HS-27A (cell line): ENCODE measurements at regions not wholly inside any gene's neighbourhood (a gene's known extent, or its start where the extent isn't known, plus 50 kb on each side); places are given as distances from the start of the nearest gene placed in this dataset.
"Not testable (repeated sequence)": the region's sequence is repeated elsewhere in the genome, so short reads cannot be mapped to it uniquely, and the experiment has no call there.

ENCODE experiments used
- DNase-seq: peaks from one replicate; pipeline ENCODE4 v3.0.0-alpha.2; 2012; ENCODE audit warnings: low read depth, missing footprints

DNA sequence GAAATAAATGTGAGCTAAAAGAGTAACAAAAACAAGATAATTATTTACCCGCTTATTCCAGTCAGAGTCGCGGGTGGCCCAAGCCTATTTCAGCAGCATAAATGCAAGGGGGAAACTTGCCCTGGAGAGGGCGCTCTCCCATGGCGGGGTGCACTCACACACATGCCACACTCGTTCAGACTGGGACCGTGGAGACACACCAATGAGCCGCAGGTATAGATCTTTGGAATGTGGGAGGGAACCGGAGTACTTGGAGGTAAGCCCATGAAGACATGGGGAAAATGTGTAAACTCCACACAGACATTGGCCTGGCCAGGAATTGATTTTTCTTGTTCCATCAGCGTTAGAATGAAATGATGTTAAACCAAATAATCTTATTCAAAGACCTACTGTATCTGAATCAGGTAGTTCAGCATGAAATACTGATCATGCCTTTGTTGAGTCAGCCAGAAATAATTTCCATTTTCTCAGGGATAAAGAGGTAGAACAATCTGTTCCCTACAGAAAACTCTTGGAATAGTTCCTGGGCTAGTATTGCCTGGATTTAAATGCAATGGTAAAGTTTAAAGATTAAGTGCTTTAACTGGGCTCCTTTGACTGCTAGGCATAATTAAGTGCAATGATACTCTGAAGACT is 191.5 kb downstream of the MCHR2 start:
- no peak for DNase-seq

DNA sequence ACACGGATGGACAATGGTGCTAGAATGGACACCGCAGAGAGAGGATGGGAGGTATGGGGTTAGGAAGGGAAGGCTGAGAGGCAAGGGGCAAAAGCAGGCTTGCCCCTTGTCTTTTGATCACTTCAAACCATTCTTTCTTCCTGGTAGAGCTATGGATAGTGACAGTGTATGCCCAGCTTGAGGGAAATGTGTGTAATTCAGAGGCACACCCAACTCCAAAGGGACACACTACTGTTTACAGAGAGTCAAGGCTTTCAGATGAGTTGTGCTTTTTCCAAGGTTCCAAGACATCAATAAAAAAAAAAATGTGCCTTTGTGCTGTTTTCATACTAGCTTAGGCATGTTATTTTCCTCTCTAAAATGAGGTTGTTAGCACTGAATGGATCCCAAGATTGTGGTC is 185.0 kb downstream of the MCHR2 start:
- no peak for DNase-seq

GRCh38 chr6:99810295-99810694 is 183.7 kb downstream of the MCHR2 start:
- no peak for DNase-seq

GRCh38 chr6:99810942-99811620 is 182.9 kb downstream of the MCHR2 start:
- no peak for DNase-seq

DNA sequence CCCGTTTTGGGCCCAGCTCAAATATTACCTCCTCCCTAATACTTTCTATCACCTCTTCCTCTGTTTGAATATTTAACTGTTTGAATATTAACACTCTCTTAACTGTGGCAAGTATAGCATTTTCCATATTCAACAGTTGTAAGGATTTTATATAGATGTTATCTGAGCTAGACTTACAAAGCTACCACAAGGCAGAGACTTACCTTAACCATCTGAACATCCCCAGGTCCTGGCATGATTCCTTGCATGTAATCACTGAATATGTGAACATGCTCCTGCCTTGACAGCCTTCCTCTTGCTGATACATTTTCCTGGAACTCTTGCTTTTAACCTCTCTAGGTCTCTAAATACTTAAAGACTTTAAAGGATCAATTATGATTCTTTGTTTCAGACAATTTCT is 182.4 kb downstream of the MCHR2 start:
- no peak for DNase-seq

GRCh38 chr6:99813565-99813964 is 180.5 kb downstream of the MCHR2 start:
- no peak for DNase-seq

GRCh38 chr6:99814230-99814928 is 179.6 kb downstream of the MCHR2 start:
- DNase-seq = no peak

DNA sequence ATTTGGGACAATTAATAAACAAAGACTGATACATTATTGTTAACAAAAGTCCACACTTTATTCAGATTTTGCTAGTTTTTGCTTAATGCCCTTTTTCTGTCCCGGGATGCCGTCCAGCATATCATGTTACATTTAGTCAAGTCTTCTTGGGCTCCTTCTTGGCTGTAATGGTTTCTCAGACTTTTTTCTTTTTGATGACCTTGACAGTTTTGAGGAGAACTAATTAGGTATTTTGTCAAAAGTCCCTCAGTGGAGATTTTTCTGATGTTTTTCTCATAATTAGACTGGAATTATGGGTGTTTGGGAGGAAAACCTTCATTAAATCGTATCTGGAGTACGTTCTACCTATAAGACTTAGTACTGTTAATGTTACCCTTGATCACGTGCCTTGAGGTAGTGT is 177.2 kb downstream of the MCHR2 start:
- DNase-seq = no peak

DNA sequence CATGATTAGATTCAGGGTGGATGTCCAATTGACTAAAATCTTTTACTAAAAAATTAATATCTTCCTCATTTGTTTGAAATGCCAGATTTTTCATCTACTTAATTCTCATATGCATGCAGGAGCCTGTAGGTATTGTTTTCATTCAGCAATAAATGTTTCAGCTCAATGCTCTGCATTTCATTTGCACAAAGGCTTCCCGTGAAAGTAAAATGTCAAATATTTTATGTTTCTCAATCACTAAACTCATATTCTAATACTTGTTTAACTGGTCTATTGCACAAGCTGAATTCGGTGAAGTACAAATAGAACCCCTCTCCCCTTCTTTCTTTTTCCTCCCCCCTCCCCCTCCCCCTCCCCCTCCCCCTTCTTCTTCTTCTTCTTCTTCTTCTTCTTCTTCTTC is 175.9 kb downstream of the MCHR2 start:
- DNase-seq = no peak

DNA sequence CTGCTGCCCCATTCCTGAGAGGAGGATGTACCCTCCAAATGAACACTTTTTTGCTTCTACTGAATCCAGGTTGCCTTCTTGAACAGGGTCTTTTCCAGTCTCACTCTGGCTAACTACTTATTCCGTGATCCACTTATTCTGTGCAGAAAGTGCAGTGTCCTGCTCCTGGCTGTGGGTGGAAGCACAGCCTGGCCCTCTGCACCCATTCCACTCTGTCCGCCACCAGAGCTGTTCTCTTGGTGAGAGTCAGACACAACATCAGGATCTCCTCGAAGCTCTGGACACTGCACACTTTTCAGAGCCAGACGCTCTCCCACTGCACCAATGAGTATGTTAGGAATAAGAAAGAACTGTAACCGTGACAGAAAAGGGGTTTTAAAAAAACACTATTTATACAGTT is 174.2 kb downstream of the MCHR2 start:
- DNase-seq = no peak

- DNase-seq = no peak
These were observed 172.9 kb downstream of the MCHR2 start for GRCh38 chr6:99821164-99821563.

- DNase-seq = peak; percentile 8
These were observed 171.1 kb downstream of the MCHR2 start for GRCh38 chr6:99822741-99823512.

GRCh38 chr6:99823513-99824235 is 170.3 kb downstream of the MCHR2 start:
- DNase-seq = not testable (repeated sequence)

GRCh38 chr6:99833034-99833433 is 161.0 kb downstream of the MCHR2 start:
- no peak for DNase-seq

GRCh38 chr6:99836471-99836870 is 157.6 kb downstream of the MCHR2 start:
- DNase-seq = no peak

DNA sequence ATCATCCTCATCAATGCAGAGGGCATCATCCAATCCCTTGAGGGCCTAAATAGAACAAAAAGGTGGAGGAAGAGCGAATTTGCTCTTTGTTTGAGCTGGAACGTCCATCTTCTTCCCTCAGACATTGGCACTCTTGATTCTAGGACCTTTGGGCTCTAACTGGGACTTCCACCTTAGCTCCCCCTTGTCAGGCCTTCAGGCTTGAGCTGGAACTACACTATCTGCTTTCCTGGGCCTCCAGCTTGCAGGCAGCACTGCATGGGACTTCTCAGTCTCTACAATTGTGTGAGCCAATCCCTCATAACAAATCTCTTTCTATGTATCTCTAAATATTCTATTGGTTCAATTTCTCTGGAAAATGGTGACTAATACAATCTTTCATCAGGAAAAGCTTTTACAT is 155.4 kb downstream of the MCHR2 start:
- no peak for DNase-seq

DNA sequence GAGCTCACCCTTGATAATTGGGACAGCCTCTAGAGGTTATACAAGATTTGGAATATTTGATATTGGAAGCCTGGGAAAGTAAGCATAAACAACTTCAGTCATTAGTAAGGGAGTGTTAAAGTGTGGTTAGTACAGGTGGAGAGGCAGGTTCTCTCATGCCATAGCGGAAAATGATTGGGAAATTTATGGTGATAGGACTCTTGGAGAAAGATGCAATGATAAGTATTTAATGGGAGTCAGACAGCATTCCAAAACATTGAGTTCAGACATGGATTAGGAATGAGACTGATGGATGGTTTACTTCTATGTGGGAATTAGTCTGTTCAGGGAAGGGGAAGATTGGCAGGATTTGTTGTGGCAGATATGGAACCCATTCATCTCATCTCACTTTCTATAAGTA is 152.7 kb downstream of the MCHR2 start:
- DNase-seq = no peak

GRCh38 chr6:99846006-99846405 is 148.0 kb downstream of the MCHR2 start:
- DNase-seq = no peak

- no peak for DNase-seq
These were observed 143.2 kb downstream of the MCHR2 start for GRCh38 chr6:99850841-99851240.

- DNase-seq = no peak
These were observed 142.0 kb downstream of the MCHR2 start for GRCh38 chr6:99852031-99852430.

DNA sequence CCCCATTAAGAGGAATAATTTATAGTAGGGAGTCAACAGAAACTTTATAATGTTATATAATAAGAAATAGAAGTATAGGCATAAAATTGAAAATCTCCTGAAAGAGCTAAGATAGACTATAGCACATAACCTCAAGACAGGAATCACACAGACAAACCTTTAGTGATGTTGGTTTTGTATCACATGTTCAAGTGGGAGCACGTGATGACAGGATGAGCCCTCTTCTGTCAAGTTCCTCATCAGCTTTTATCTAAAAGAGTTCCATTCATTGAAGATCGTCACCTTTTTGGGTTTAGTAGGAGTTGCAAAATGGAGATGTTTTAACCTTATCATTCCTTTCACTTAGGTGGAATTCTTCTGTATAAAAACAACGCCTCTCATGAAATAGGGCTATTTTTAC is 127.0 kb downstream of the MCHR2 start:
- DNase-seq = no peak
